HG02610 (cell line): ENCODE measurements at regions not wholly inside any gene's neighbourhood (a gene's known extent, or its start where the extent isn't known, plus 50 kb on each side); places are given as distances from the start of the nearest gene placed in this dataset.

Experiments
- ATAC-seq: cut with Tn5 transposase; IDR thresholded peaks from one replicate; pipeline ENCODE4 v1.9.1; 2021; ENCODE audit warnings: mild to moderate bottlenecking, moderate library complexity; ENCODE audit not compliant: unreplicated experiment

DNA sequence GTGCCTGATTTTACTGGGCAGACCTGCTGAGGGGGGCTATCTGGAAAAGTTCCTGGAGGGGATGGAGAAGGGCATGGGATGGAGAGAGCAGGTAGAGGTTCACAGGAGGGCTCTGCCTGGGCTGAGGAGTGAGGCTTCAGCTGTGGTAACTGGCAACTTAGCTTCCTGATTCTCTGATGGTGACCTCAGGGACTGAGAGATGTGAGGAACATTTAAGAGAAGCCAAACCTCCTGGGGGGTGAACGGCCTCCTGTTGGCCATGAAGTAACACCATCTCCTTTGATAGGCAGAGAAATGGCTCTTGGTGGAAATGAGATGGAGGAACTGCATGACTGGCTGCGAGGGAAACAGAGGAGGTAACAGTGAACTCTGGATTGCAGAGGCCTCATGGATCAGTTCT, 97.3 kb upstream of the ROPN1 start:
- no peak for ATAC-seq

DNA sequence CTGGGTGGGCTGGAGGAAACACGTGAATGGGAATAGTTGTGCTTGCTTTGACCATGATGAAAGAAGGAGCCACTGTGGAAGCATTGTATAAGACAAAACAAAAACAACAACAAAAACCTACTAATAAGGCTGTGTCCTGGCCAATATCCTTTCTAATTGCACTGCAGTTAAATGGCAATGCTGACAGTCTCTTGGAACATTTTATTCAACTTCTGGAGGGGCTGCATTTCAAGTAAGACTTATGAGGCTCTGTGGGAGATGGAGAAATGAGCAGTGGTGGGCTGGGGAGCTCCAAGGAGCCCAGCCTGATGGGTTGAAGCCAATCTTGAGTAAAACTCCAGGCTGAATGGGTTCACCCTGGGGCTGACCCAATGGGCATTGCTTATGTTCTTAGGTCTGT, 99.8 kb upstream of the ROPN1 start:
- no peak for ATAC-seq

DNA sequence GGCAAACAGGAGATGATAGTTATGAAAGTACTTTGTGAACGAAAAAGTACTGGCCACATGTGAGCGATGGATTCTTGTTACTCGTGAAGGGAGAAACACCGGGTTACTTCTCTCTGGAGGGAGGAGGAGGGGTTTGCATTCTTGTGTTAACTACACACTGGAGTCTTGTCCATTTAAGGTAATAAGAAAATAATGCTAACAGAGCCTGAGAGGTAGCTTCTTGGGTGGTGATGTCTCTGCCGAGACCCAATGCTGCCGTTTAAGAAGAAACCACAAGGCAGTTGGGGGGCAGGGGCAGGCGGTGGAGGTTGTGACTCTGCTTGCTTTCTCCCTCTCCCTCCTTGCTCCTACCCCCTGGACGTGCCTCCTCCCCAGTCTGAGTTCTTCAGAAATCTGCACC, 100.9 kb upstream of the ROPN1 start:
- no peak for ATAC-seq

DNA sequence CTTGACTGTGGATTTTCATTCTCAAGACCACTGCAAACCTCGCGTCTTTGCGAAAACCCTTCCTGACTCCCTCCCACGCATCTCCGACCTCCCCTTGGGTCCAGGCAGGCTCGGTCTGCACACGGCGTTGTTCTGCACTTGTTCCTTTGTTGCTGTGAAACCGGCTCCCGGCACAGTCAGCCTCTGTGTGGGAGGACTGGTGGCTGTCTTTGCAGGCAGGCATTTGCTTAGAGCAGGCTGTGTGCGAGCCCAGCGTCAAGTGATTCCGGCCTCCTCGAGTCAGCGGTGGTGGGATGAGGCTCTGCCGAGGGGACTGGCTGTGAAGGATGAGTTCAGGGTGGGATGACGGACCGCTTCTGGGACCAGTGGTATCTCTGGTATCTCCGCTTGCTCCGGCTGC, 102.6 kb upstream of the ROPN1 start:
- ATAC-seq, result no peak

DNA sequence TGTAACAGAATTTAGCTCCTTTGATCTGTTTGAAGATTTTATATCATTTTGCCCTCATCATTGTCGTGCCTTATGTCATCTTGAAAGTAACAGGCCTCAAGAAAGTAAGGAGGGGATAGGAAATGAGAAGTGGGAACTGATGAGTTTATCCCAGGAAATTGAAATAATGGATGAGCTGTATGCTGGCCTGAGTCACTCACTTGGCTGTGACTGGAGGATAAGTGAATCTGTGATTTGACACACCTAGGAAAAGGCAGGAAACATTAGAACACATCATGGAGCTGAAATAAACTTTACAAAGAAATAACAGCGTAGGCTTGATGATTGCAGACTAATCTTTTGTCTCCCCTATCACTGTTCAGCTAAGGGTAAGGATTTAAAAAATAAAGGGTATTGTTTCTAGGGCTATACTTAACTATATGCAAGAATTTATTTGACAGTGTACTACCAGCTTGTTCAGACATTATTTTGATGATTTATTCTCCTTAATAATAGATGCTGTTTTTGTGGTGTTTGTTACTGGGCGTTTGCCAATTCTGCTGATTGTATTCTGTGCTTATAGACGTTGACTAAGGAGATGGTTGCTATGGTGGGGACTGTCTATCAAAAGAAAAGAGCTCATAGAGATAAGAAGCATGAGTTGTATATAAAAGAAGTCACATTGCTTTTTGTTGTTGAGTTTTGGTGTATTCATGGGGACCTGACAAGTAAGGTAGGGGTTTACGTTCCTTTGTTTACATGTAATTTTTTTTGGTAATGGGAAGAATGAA, 105.6 kb upstream of the ROPN1 start:
- ATAC-seq, result no peak

DNA sequence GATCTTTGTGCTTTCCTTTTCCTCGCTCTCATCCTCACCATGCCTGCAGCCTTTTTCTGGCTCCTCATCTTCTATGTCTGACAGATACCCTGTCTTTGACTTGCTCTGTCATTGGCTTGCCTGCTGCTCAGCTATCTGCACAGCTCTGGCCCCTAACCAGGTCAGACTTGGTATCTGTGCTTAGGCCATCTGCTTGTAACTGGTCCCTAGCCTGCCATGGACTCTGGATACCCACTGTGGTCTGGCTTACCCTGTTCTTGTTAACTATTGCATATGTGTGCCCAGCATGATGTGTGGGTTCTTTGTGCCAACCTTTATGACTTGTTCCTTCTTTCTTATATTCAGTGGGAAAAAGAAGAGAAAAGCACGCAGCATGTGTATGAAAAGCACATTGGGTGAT, 109.7 kb upstream of the ROPN1 start:
- no peak for ATAC-seq

DNA sequence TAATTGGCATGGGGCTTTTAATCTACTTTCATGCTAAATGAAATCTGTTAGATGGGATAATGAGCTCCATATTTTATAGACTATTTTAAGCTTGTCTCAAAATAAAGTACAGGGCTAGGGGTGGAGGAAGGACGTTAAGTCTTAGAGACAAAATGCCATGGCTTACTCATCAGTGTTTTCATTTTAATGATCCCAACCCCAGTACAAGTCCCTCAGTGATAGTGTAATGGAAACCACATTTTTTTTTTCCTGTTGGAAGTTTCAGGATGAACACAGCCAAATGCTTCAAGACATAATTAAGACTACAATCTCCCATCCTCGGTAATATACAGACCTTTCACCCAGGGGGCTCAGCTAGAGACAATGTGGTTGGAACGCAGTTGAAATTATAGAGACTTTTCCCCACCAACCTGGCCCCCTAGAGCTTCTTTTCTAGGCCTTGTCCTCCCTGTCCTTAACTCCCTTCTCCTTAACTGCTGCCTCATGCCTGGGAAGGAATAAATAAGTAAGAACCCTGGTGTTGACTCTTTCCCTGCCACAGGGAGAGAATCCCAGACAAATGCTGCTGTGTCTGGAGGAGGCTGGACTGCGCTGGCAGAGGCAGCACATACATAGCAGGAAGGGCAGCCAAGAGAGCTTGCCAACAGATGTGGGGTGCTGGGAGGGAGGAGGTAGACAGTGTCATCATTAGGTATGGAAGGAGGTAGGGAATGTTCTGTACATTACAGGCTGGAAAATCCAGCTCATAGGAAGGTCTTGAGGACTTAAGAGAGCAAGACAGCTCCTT, 115.4 kb upstream of the ROPN1 start:
- ATAC-seq, result no peak

DNA sequence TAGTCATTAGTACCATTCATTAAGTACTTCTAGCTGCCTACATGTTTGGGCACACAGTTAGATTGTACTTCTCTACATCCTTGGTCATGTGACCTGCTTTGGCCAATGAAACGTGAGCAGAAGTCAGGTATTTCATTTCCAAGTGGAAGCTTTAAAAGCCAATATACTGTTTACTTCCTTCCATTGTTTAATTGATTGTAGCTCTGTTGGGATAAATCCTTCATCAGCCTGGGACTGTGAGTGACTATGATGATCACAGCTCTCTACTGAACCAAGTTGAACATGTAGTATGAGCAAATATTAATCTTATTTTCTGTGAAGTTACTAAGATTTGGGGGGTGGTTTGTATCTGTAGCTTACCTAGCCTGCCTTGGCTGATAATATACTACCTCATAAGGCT, 116.5 kb upstream of the ROPN1 start:
- ATAC-seq, result no peak

DNA sequence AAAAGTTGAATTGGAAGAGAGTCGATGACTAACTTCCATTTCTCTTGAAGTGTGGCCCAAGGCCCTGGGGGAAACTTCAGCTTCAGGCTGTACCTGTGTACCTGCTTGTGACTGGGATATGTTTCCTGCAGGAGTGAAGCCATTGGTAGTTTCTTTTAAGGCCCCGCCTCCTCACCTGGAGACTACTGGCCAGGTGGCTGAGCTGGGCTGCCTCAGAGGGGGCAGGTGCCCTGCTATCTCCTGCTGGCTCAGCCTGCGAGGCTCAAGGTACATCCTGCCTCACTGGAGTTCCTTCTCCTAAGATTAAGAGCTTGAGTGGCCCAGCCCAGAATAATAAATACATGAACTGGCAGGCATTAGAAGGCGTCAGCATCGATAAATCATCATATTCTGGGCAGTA, 121.6 kb upstream of the ROPN1 start:
- ATAC-seq, result no peak

DNA sequence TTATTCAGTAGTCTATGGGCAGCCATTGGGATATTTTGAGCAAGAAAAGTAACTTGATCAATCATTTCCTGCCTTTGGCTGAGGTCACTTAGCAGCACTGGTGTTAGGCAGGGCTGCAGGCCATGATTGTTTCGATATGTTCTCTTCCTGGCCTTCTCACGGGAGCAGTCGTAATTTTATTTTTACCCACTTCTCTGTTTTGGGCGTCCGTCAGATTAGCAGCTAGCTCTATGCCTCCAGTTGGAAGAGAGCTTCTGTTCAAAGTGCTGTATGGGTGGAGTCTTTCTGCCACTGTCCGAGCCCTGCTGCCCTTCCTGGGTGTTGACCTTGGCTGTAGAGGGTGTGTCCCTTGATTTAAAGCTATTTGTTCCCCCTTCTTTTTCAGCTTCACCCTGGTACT, 123.4 kb upstream of the ROPN1 start:
- ATAC-seq, result no peak

DNA sequence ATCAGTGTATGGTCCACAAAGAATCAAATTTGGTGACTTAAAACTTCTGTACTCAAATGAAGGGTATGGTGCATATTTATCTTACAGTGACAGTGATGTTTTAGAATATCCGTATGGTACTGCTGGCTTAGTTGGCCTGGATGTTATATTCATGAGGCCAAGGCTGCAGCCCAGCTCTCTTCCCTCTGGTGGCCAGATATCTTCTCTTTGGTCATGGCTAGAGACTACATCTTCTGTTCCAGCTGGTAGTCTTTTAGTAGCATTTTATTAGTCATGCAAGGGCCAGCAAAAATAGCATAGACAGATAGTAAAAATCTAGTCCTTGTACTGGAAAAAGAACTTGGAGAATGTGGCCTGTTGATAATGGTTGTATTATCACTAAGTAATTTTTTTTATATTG, 124.0 kb upstream of the ROPN1 start:
- ATAC-seq, result no peak

DNA sequence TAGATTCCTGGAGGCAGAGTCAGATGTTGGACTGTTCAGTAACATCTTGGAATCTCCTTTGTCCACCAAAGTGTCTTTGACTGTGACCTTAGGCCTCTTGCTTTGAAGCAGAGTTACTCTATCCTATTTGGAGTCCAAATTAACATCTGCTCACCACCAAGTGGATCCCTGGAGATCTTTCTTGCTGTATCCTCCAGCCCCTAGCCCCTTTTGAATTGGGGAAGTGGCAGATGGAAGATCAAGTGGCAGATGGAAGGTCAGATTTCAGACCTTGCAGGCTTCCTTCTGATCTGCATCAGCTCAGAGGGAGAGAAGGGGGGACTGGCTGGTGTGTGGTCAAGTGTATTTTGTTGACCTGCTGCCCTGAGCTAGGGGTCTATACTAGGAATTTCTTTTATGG, 125.0 kb upstream of the ROPN1 start:
- no peak for ATAC-seq

DNA sequence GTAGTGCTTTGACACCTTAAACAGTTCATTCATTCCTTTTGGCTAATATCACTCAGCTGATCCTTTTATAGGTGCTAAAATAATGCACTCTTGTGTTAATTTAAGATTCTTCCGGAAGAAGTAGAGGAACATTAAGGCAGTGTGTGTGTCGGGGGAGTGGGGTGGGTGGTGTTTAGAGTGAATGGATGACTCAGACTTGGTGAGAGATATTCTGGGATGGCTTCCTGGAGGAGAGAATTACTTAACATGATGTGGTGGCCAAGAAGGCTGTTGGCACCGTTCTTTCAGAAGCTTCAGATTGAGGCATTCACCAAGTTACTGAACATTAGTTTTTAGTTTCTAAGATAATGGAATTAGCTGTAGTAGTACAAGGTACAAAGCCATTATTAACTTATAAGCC, 125.6 kb upstream of the ROPN1 start:
- ATAC-seq, result no peak

DNA sequence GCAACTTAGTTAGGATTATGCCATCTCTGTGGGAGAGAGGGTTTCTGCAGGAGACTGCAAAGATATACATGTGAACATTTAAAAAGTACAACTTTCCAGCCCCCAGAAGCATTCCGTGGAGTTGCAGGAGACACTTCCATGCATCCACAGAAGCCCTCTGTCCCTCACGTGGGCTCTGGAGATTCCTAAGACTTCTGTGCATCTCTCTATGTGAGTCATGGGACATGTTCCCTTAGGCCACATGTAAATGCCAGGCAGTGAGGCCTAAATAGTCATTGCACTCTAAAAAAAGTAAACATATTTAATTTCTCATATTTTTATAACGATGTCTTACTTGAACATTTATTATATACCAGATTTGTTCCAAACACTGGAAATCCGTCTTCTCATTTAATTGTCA, 126.5 kb upstream of the ROPN1 start:
- no peak for ATAC-seq

DNA sequence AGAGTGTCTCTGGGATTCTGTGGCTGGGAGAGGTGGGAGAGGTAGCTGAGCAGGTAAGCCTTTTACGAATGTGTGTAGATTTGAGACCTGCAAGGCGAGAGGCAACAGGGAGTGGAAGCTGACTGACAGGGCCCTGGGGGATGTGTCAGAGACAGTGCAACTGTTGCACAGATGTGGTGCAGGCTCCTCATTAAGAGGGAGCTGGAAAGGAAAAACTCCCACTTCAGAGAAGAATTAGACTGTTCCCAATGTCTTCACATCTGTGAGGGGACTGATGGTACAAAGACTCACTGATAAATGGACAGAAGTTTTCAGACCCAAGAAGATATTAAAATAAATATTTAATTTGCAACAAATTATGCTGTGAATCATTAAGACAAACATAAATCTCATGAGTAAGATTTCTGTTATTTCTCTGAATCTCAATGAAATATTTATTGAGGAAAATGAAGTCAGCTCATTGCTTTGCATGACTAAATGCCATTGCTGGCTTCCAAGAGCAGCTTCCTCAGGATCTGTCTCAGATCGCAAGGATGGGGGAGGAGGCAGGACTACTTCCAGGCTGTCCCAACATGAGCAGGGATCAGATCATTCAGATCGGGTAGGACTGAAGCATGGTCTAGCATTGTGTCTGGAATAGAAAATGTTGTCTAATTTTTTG, 127.3 kb upstream of the ROPN1 start:
- no peak for ATAC-seq

DNA sequence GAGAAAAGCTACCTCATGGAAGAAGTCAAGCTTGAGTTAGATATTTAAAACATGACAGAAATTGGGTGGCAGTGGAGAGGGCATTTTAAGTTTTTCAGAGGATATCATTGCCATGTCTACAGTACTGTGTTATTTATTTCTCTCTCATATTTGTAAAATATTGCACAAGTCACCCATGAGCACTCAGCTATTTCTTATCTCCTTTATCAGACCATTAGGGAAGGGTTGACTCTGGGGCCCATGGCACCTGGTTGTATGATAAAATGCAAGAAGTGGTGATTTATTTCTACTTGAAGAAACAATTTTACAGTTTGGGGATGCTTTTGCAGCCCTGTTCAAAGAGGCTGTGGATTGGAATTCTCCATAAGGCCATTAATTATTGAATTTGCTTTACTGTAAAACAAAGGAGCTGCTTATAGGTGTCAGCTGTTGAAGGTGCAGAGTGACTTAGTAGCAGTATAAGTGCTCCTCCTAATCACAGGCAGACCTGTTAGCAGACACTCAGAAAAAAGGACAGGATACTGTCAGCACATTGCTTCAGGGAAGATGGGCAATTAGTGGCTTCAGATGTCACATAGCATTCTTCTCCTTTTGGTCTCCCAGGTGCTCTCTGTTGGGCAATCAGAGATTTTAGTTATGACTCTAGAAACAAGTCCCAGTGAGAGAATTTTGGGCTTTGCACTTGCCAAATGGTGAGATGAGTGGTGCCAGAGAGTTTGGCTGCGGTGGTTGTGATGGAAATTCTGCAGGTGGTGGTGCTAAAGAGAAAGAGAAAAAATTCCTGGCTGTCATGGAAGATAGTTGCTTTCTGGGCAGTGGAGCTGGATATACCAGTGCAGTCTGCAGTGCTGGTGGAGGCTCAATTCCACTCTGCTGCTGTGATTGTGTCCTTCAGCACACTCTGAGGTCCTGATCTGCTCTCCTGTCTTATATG, 129.7 kb upstream of the ROPN1 start:
- ATAC-seq, result no peak

DNA sequence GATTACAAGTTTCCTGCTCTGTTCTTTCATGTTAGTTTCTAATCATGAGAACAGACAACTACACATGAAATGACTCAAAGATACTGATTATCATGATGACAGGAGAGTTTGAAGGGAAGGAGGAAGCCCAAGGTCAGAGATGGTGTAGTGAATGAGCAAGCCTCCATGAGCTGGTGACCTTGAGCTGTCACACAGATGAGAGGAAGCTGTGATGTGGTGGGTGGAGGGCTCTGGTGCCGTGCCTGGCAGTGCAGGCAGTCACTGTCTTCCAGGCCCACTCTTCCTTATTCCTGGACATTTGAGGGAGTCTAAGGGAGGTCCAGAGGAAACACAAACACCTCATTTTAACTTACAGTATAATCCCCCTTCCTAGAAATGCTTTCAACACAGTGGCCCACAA, 133.4 kb upstream of the ROPN1 start:
- no peak for ATAC-seq

DNA sequence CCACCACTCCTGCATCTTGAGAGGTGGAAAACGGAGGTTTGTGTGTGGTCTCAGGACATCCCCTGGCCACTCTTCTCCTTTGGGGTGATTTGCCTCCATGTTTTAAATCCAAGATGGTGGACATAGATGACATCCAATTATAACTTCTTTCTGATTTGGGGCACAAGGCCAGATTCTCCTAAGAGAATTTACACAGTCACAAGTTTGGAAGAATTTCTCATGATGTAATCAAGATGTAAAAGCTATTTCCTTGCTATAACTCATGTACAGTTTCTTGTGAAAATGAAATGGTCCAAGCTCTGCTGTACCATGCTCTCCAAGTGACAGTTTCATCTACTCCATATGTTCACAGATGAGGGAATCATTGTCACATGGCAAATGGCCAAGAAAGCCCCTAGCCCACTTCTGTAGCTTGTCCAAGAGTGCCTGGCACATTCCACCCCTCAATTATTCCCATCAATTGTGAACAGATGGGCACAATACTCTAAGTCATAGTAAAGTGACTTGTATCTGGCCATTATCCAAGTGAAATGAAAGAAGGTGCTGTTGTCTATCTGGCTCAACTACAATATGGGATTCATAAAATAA, 134.6 kb upstream of the ROPN1 start:
- no peak for ATAC-seq

DNA sequence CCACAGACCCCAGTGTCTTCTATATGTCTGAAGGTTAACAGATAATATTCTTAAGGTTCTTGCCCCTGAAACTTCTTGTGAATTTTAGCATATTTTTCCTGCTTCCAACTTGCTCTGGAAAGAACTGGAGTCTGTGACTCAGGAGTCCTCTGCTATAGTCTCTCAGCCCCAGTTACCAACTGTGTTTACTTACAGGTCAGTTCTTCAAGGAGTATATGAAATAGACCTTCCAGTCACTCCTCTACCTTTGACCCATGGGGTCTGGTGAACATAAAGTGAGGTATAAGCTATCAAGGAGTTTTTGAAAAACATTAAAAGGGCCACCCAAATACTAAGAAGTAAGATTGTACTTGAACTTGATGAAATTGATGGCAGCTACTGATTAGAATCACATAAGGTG, 139.2 kb upstream of the ROPN1 start:
- no peak for ATAC-seq

DNA sequence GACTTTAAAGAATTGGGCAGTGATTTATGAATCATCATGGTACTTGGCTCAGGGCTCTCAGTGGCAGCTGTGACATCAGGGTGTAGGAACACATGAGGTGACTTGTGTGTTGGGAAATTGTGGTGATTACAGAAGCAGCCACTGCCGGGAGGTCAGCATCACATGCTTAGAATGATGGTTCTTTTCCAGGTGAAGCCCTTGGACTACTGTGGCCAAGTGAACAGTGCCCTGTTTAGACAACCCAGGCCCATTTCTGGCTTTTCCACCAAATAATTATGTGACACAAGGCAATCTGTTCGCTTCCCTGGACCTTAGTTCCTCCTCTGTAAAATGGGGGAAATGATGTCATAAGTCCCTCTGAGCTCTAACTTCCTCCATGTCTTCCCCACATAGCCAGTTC, 139.7 kb upstream of the ROPN1 start:
- no peak for ATAC-seq

DNA sequence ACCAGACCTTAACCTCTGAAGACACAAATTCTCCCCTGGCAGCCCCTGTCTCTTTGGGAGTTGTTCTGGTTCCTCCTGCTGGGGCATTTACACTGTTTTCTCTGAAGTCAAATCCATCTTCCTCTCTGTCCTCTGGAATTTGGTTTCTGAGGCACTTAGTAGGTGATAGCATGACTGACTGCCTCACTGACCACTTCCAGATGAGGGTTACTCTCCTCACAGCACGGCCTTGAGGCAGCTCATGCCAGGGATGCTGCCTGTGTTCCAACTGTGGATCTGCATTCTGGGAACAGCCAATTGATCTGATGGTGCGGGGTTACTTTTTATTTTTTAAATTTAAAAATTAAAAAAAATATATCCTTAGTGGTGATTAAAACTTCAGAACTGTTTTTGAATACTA, 140.9 kb upstream of the ROPN1 start:
- no peak for ATAC-seq
